Bronchial epithelial cell (primary cell): ENCODE measurements at regions not wholly inside any gene's neighbourhood (a gene's known extent, or its start where the extent isn't known, plus 50 kb on each side); places are given as distances from the start of the nearest gene placed in this dataset.

ENCODE experiments used
- DNase-seq: peaks from one replicate; pipeline ENCODE4 v3.0.0-alpha.2; 2010; ENCODE audit warnings: low read depth
- FAIRE-seq: peaks from 2 replicates; lab custom pipeline; 2011; peaks lifted over from hg19 to GRCh38; lab: Jason Lieb, UNC
- H3K27me3 ChIP-seq: 2 replicates; pipeline ENCODE4 v1.5.1; 2011; ENCODE audit warnings: low read length; ENCODE audit not compliant: control insufficient read depth, insufficient read depth
- H3K36me3 ChIP-seq: 2 replicates; pipeline ENCODE4 v1.5.1; 2011; ENCODE audit warnings: low read length; ENCODE audit not compliant: control insufficient read depth, insufficient read depth
- H3K4me3 ChIP-seq: 2 replicates; pipeline ENCODE4 v1.5.1; 2011; ENCODE audit warnings: mild to moderate bottlenecking, low read depth, low read length, control low read depth
- TF ChIP-seq, protein P1 (sequence below): IDR thresholded peaks from 2 replicates; pipeline ENCODE4 v1.5.1; 2011; ENCODE audit warnings: mild to moderate bottlenecking, moderate library complexity, low read length, control low read depth, inconsistent platforms; ENCODE audit not compliant: insufficient read depth, severe bottlenecking

DNA sequence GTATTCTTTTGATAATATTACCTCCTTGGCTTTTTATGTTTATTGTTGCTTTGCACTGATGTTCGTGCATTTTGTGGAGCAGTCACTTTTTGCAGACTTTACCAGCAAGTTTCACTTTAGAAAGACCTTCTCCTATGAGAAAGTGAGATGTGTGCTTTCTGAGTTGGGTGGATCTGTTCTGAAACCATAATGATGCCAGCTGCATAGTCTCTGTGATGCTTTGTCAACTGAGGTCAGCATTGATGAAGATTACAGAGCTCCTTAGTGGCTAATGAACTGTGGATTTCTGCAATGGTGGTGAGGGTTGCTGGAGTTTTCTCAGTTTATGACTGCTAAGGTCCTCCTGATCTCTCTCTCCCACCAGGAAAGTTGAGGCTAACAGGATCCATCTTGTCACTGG lies 309.9 kb upstream of the SLITRK6 start:
- TF ChIP-seq, protein P1, sequence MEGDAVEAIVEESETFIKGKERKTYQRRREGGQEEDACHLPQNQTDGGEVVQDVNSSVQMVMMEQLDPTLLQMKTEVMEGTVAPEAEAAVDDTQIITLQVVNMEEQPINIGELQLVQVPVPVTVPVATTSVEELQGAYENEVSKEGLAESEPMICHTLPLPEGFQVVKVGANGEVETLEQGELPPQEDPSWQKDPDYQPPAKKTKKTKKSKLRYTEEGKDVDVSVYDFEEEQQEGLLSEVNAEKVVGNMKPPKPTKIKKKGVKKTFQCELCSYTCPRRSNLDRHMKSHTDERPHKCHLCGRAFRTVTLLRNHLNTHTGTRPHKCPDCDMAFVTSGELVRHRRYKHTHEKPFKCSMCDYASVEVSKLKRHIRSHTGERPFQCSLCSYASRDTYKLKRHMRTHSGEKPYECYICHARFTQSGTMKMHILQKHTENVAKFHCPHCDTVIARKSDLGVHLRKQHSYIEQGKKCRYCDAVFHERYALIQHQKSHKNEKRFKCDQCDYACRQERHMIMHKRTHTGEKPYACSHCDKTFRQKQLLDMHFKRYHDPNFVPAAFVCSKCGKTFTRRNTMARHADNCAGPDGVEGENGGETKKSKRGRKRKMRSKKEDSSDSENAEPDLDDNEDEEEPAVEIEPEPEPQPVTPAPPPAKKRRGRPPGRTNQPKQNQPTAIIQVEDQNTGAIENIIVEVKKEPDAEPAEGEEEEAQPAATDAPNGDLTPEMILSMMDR, result no peak
- FAIRE-seq (no peak), DNase-seq (no peak)
- Histone ChIP-seq H3K4me3 (no peak overlapping the region), H3K27me3 (no peaks in the 10 kb centered on the region), H3K36me3 (no peaks in the 10 kb centered on the region)

DNA sequence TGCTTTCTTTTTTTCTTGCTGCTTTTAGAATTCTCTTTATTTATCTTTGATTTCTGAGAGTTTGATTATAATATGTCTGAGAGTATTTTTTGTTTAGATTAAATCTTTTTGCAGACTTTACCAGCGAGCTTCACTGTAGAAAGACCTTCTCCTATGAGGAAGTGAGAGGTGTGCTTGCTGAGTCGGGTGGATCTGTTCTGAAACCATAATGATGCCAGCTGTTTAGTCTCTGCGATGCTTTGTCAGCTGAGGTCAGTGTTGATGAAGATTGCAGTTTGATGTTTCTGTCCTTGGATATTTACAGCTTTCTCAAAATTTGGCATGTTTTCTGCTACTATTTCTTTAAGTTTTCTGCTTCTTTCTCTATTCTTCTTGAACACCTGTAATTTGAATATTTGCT lies 309.1 kb upstream of the SLITRK6 start:
- Histone ChIP-seq H3K27me3 (no peaks in the 10 kb centered on the region), H3K36me3 (no peaks in the 10 kb centered on the region), H3K4me3 (no peak overlapping the region)
- TF ChIP-seq, protein P1, result no peak
- FAIRE-seq, result no peak
- no peak for DNase-seq

DNA sequence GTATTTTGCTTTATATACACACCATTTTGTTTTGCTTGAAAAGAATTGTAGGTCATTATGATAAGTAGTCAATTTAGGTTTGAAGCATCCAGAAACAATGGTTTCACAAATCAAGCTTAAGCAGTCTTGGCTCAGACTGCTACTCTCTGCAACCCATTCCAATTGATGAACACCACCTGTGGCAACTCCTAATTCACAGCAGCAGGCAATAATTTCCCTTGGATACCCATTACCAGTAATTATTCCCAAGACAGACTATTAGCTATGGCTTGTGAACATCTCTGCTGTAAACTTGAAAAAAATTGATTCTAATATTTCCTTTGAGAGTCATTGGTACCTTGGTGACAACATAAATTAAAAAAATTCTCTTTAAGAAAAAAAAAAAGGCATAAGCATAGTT lies 299.3 kb upstream of the SLITRK6 start:
- no peak for DNase-seq
- no peak overlapping the region for H3K4me3 ChIP-seq
- FAIRE-seq, result no peak
- TF ChIP-seq, protein P1, result no peak
- no peaks in the 10 kb centered on the region for H3K36me3 ChIP-seq
- H3K27me3 ChIP-seq, result no peaks in the 10 kb centered on the region

DNA sequence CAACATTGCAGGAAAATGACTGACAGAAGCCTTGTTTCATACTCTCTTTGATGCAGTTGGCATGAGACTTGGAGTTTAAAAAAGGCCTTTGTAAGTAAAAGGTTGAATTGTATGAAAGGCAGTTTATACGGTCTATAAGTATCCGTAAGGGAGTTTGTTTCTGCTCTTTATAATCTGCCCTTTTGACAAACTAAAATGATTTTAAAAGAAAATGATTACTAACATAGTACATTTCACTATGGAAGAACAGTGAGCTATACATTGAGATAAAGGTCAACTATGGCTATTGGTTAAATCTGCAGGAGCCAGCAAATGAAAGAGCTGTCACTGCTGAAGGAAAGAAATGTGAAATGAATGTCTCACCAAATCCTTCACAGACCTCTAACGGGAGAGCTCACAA lies 296.1 kb upstream of the SLITRK6 start:
- FAIRE-seq (no peak), DNase-seq (no peak)
- TF ChIP-seq, protein P1, result no peak
- Histone ChIP-seq H3K4me3 (no peak overlapping the region), H3K36me3 (no peaks in the 10 kb centered on the region), H3K27me3 (no peaks in the 10 kb centered on the region)

DNA sequence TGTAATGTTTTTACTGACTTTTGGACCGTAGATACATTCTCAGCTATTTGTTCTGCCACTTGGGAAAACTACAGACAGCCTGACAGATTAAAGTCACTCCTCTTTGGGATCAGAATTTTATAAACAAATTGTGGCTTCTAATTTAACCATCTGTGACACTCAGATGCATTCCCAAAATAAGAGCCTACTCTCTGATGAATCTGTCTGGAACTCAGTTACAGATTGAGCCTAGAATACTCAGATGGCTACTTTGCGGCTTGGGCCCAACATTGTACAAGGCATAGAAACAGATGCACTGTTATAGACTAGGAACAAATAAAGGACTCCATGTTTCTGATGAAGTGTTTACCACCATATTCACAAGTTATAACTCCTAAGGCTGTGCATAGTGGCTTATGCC lies 291.0 kb upstream of the SLITRK6 start:
- no peaks in the 10 kb centered on the region for H3K36me3 ChIP-seq
- H3K27me3 ChIP-seq, result no peaks in the 10 kb centered on the region
- H3K4me3 ChIP-seq, result no peak overlapping the region
- TF ChIP-seq, protein P1, result no peak
- DNase-seq, result no peak
- no peak for FAIRE-seq

DNA sequence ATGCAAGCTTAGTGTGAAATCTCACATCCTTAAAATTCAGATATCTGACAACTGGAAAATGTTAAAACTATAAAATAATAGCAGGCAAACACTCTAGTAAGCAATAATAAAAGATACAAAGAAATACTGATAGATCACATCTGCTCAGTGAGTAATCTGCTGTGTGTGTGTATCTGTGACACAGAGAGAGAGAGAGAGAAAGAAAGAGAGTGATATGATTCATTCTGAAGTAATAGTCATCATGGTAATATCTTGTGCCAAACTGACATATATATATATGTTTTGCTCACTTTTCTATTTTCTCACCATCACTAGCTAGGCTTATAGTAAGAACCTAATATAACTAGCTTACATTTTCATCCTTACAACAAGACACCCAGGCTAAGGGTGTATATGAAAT lies 288.0 kb upstream of the SLITRK6 start:
- Histone ChIP-seq H3K27me3 (no peaks in the 10 kb centered on the region), H3K36me3 (no peaks in the 10 kb centered on the region), H3K4me3 (no peak overlapping the region)
- TF ChIP-seq, protein P1, result no peak
- FAIRE-seq (no peak), DNase-seq (peak; percentile 71)
